Neural progenitor cell (in vitro differentiated cells): ENCODE measurements at regions not wholly inside any gene's neighbourhood (a gene's known extent, or its start where the extent isn't known, plus 50 kb on each side); places are given as distances from the start of the nearest gene placed in this dataset.

Experiments used
- DNase-seq: peaks from one replicate; pipeline ENCODE4 v3.0.0-alpha.2; 2016; ENCODE audit warnings: low spot score
- H2AFZ ChIP-seq: fragments of 200-600 bp; sonication (generic); replicated peaks from 2 replicates; pipeline ENCODE4 v1.6.1; 2016; ENCODE audit warnings: antibody characterized with exemption
- H3F3A ChIP-seq: fragments of 200-600 bp; sonication (generic); 2 replicates; pipeline ENCODE4 v1.6.1; 2016; ENCODE audit warnings: antibody characterized with exemption, low read depth
- H3K27ac ChIP-seq: fragments of 200-600 bp; sonication (generic); 2 replicates; pipeline ENCODE4 v1.5.1; 2016; ENCODE audit warnings: mild to moderate bottlenecking
- H3K27me3 ChIP-seq: fragments of 200-600 bp; sonication (generic); 2 replicates; pipeline ENCODE4 v1.6.1; 2016; ENCODE audit warnings: mild to moderate bottlenecking, moderate library complexity
- H3K36me3 ChIP-seq: fragments of 200-600 bp; sonication (generic); 2 replicates; pipeline ENCODE4 v1.5.1; 2016
- H3K4me1 ChIP-seq: fragments of 200-600 bp; sonication (generic); 2 replicates; pipeline ENCODE4 v1.6.1; 2016; ENCODE audit warnings: mixed run types
- H3K4me2 ChIP-seq: fragments of 200-600 bp; sonication (generic); 2 replicates; pipeline ENCODE4 v1.6.1; 2016
- H3K4me3 ChIP-seq: fragments of 200-600 bp; sonication (generic); 2 replicates; pipeline ENCODE4 v1.5.1; 2016
- H3K79me2 ChIP-seq: fragments of 200-600 bp; sonication (generic); 2 replicates; pipeline ENCODE4 v1.6.1; 2016; ENCODE audit warnings: low read depth
- H3K9ac ChIP-seq: fragments of 200-600 bp; sonication (generic); 2 replicates; pipeline ENCODE4 v1.6.1; 2016
- H3K9me3 ChIP-seq: fragments of 200-600 bp; sonication (generic); 2 replicates; pipeline ENCODE4 v1.5.1; 2016; ENCODE audit warnings: low read depth
- H4K20me1 ChIP-seq: fragments of 200-600 bp; sonication (generic); 2 replicates; pipeline ENCODE4 v1.6.1; 2016; ENCODE audit warnings: low read depth
- H3K27ac Mint-ChIP-seq: 3 replicates; pipeline ENCODE4 v1.8.0; 2021; ENCODE audit warnings: mixed read lengths
- H3K27me3 Mint-ChIP-seq: 2 replicates; pipeline ENCODE4 v1.8.0; 2022; ENCODE audit warnings: low read depth, mild to moderate bottlenecking, inconsistent platforms, moderate library complexity, mixed read lengths; ENCODE audit not compliant: insufficient read depth
- H3K36me3 Mint-ChIP-seq: 3 replicates; pipeline ENCODE4 v1.8.0; 2021; ENCODE audit warnings: mixed read lengths
- H3K4me1 Mint-ChIP-seq: 3 replicates; pipeline ENCODE4 v1.8.0; 2021; ENCODE audit warnings: mixed read lengths
- H3K4me3 Mint-ChIP-seq: 3 replicates; pipeline ENCODE4 v1.8.0; 2021; ENCODE audit warnings: mild to moderate bottlenecking, moderate library complexity, mixed read lengths
- H3K9me3 Mint-ChIP-seq: 3 replicates; pipeline ENCODE4 v1.8.0; 2020; ENCODE audit warnings: mixed read lengths
- CTCF ChIP-seq: fragments of 200-600 bp; sonication (generic); IDR thresholded peaks from 2 replicates; pipeline ENCODE4 v1.5.1; 2017; ENCODE audit warnings: antibody characterized with exemption, mild to moderate bottlenecking
- EZH2 ChIP-seq: fragments of 200-600 bp; sonication (generic); IDR thresholded peaks from 2 replicates; pipeline ENCODE4 v1.6.1; 2017; ENCODE audit warnings: antibody characterized with exemption, mild to moderate bottlenecking, moderate library complexity
- EZH2phosphoT487 ChIP-seq: fragments of 200-600 bp; sonication (generic); IDR thresholded peaks from 2 replicates; pipeline ENCODE4 v1.6.1; 2017; ENCODE audit warnings: antibody characterized with exemption

- no peaks in the 10 kb centered on the region for H3K4me1 ChIP-seq
- peak overlapping the region; percentile 81 for H3K27ac Mint-ChIP-seq
- H3K27ac ChIP-seq = no peak overlapping the region
Measured at GRCh38 chr6:148069256-148069655, 273.4 kb upstream of the SASH1 start.

GRCh38 chr6:148074291-148074690 lies 268.3 kb upstream of the SASH1 start:
- H3K4me3 ChIP-seq = no peak overlapping the region
- no peaks in the 10 kb centered on the region for H4K20me1 ChIP-seq
- Mint-ChIP-seq H3K4me1 (no peaks in the 10 kb centered on the region), H3K27me3 (peaks cover 3% of the 10 kb centered on the region), H3K27ac (no peak overlapping the region), H3K36me3 (peaks cover 13% of the 10 kb centered on the region), H3K4me3 (no peak overlapping the region), H3K9me3 (peaks cover 34% of the 10 kb centered on the region)
- H3K79me2 ChIP-seq = no peaks in the 10 kb centered on the region
- no peaks in the 10 kb centered on the region for H3K4me1 ChIP-seq
- no peak for DNase-seq
- H2AFZ ChIP-seq = no peak overlapping the region
- no peaks in the 10 kb centered on the region for H3K27me3 ChIP-seq
- no peaks in the 10 kb centered on the region for H3K36me3 ChIP-seq
- no peaks in the 10 kb centered on the region for H3K9me3 ChIP-seq
- H3K4me2 ChIP-seq = no peak overlapping the region
- no peak overlapping the region for H3K27ac ChIP-seq
- no peak overlapping the region for H3K9ac ChIP-seq
- TF ChIP-seq EZH2phosphoT487 = no peak
- no peak for TF ChIP-seq CTCF
- no peak for TF ChIP-seq EZH2
- no peaks in the 10 kb centered on the region for H3F3A ChIP-seq

More at GRCh38 chr6:148069256-148069655, 273.4 kb upstream of the SASH1 start:
- no peaks in the 10 kb centered on the region for H3K9me3 ChIP-seq
- DNase-seq = no peak
- Mint-ChIP-seq H3K4me3 (no peak overlapping the region), H3K27me3 (peaks cover 2% of the 10 kb centered on the region), H3K4me1 (no peaks in the 10 kb centered on the region), H3K9me3 (peaks cover 40% of the 10 kb centered on the region), H3K36me3 (peaks cover 15% of the 10 kb centered on the region)
- no peaks in the 10 kb centered on the region for H3K36me3 ChIP-seq
- H3K4me2 ChIP-seq = no peak overlapping the region
- no peak overlapping the region for H2AFZ ChIP-seq
- no peaks in the 10 kb centered on the region for H3F3A ChIP-seq
- H4K20me1 ChIP-seq = no peaks in the 10 kb centered on the region
- no peaks in the 10 kb centered on the region for H3K27me3 ChIP-seq
- no peak overlapping the region for H3K4me3 ChIP-seq
- TF ChIP-seq EZH2phosphoT487 (no peak), CTCF (no peak), EZH2 (no peak)
- no peaks in the 10 kb centered on the region for H3K79me2 ChIP-seq
- H3K9ac ChIP-seq = no peak overlapping the region

- no peak overlapping the region for H2AFZ ChIP-seq
- H3K4me3 ChIP-seq = no peak overlapping the region
- no peak for DNase-seq
- TF ChIP-seq EZH2 (no peak), CTCF (no peak), EZH2phosphoT487 (no peak)
- Mint-ChIP-seq H3K4me1 (no peaks in the 10 kb centered on the region), H3K4me3 (no peak overlapping the region), H3K27me3 (peaks cover 7% of the 10 kb centered on the region), H3K9me3 (peaks cover 34% of the 10 kb centered on the region), H3K36me3 (peaks cover 14% of the 10 kb centered on the region), H3K27ac (no peak overlapping the region)
- no peaks in the 10 kb centered on the region for H3K36me3 ChIP-seq
- H3K27me3 ChIP-seq = no peaks in the 10 kb centered on the region
- H3K4me2 ChIP-seq = no peak overlapping the region
- no peaks in the 10 kb centered on the region for H3K79me2 ChIP-seq
- no peak overlapping the region for H3K27ac ChIP-seq
- H4K20me1 ChIP-seq = no peaks in the 10 kb centered on the region
- H3K9me3 ChIP-seq = no peaks in the 10 kb centered on the region
- H3K9ac ChIP-seq = no peak overlapping the region
- H3K4me1 ChIP-seq = no peaks in the 10 kb centered on the region
- no peaks in the 10 kb centered on the region for H3F3A ChIP-seq
Measured at GRCh38 chr6:148074738-148075137, 267.9 kb upstream of the SASH1 start.
